RWPE1 (cell line): ENCODE measurements at regions not wholly inside any gene's neighbourhood (a gene's known extent, or its start where the extent isn't known, plus 50 kb on each side); places are given as distances from the start of the nearest gene placed in this dataset.

Experiments
- CTCF ChIA-PET: fragments of 350-600 bp; sonication (Branson Sonifier 250); formaldehyde crosslinking; extraction: SDS; loops from one replicate; lab custom pipeline; 2021; lab: Yijun Ruan, JAX
- POLR2A ChIA-PET: fragments of 400-600 bp; formaldehyde crosslinking; extraction: SDS; loops from one replicate; lab custom pipeline; 2020; ENCODE audit warnings: antibody characterized with exemption; ENCODE audit not compliant: low non-redundant PET; lab: Yijun Ruan, JAX
- DNase-seq: peaks from one replicate; pipeline ENCODE4 v3.0.0; 2012; ENCODE audit warnings: low spot score
- H3K27ac ChIP-seq: fragments of 450-650 bp; 2 replicates; pipeline ENCODE4 v1.5.1; 2017
- CTCF ChIP-seq: fragments of 450-650 bp; conservative IDR thresholded peaks from 2 replicates; pipeline ENCODE4 v1.5.1; 2017; ENCODE audit warnings: low read depth, mild to moderate bottlenecking

GRCh38 chr9:78769690-78770089 lies 472.8 kb downstream of the PSAT1 start:
- ChIA-PET CTCF (interaction anchor here (0.6 to 1.2 kb wide), 2 partner anchors 9 to 1810 kb away, joined by 3 read pairs; no protein-coding TSS in a partner anchor), POLR2A (interaction anchor here (0.7 kb wide), 1 partner anchor 15 kb away, joined by 3 read pairs; no protein-coding TSS in a partner anchor)
- no peak for DNase-seq
- TF ChIP-seq CTCF: no peak
- H3K27ac ChIP-seq: no peak overlapping the region

- POLR2A ChIA-PET: no interaction called here
- DNase-seq: no peak
Measured at GRCh38 chr9:78775211-78775610, 478.3 kb downstream of the PSAT1 start.

GRCh38 chr9:78775696-78776295 lies 478.9 kb downstream of the PSAT1 start:
- DNase-seq: no peak
- no peak for TF ChIP-seq CTCF
- H3K27ac ChIP-seq: no peak overlapping the region
- CTCF ChIA-PET: no interaction called here
- POLR2A ChIA-PET: no interaction called here

More at GRCh38 chr9:78775211-78775610, 478.3 kb downstream of the PSAT1 start:
- no peak overlapping the region for H3K27ac ChIP-seq
- CTCF ChIA-PET: no interaction called here
- TF ChIP-seq CTCF: no peak

GRCh38 chr9:78777747-78778146 lies 480.8 kb downstream of the PSAT1 start:
- no peak for TF ChIP-seq CTCF
- ChIA-PET POLR2A (no interaction called here), CTCF (interaction anchor here (0.8 kb wide), 1 partner anchor 37 kb away, joined by 3 read pairs; no protein-coding TSS in a partner anchor)
- H3K27ac ChIP-seq: no peak overlapping the region
- DNase-seq: no peak

- CTCF ChIA-PET: interaction anchor here (0.6 to 0.8 kb wide), 3 partner anchors 9 to 881 kb away, joined by 3 to 4 read pairs (median 3); no protein-coding TSS in a partner anchor
- no peak overlapping the region for H3K27ac ChIP-seq
Measured at GRCh38 chr9:78778318-78778717, 481.4 kb downstream of the PSAT1 start.

GRCh38 chr9:78778861-78779374 lies 482.0 kb downstream of the PSAT1 start:
- ChIA-PET POLR2A (no interaction called here), CTCF (interaction anchor here (0.6 to 0.8 kb wide), 3 partner anchors 9 to 882 kb away, joined by 3 to 4 read pairs (median 3); no protein-coding TSS in a partner anchor)
- no peak for TF ChIP-seq CTCF
- DNase-seq: no peak
- no peak overlapping the region for H3K27ac ChIP-seq

More at GRCh38 chr9:78778318-78778717, 481.4 kb downstream of the PSAT1 start:
- no peak for DNase-seq
- POLR2A ChIA-PET: no interaction called here
- no peak for TF ChIP-seq CTCF
